GF-D8 (cell line): ENCODE measurements at regions not wholly inside any gene's neighbourhood (a gene's known extent, or its start where the extent isn't known, plus 50 kb on each side); places are given as distances from the start of the nearest gene placed in this dataset.

ENCODE experiments used
- DNase-seq: peaks from one replicate; lab custom pipeline; 2025; lab: John Stamatoyannopoulos, UW

GRCh38 chr3:5069627-5070026 lies 52.5 kb upstream of the ARL8B start:
- DNase-seq, result no peak

GRCh38 chr3:5071061-5071460 lies 51.0 kb upstream of the ARL8B start:
- no peak for DNase-seq

- DNase-seq, result no peak
Observed at GRCh38 chr3:5072100-5072816, 49.8 kb upstream of the ARL8B start.
